WTC11 (cell line): ENCODE measurements at regions not wholly inside any gene's neighbourhood (a gene's known extent, or its start where the extent isn't known, plus 50 kb on each side); places are given as distances from the start of the nearest gene placed in this dataset.

Source experiments
- CREB1 ChIP-seq: sonication (generic); formaldehyde crosslinking; IDR thresholded peaks from 2 replicates; pipeline ENCODE4 v1.8.0; 2023; ENCODE audit warnings: mild to moderate bottlenecking, missing genetic modification reagents
- CTCF ChIP-seq: fragments of 200-600 bp; IDR thresholded peaks from 2 replicates; pipeline ENCODE4 v1.8.0; 2022; ENCODE audit warnings: antibody characterized with exemption
- E2F5 ChIP-seq: sonication (generic); formaldehyde crosslinking; IDR thresholded peaks from 2 replicates; pipeline ENCODE4 v1.8.1; 2022; ENCODE audit warnings: mild to moderate bottlenecking, moderate library complexity, missing genetic modification reagents
- ELF4 ChIP-seq: sonication (generic); formaldehyde crosslinking; IDR thresholded peaks from 2 replicates; pipeline ENCODE4 v1.8.1; 2022; ENCODE audit warnings: low read depth, mild to moderate bottlenecking, moderate library complexity, missing genetic modification reagents
- ESRRA ChIP-seq: sonication (generic); formaldehyde crosslinking; IDR thresholded peaks from 2 replicates; pipeline ENCODE4 v1.8.1; 2022; ENCODE audit warnings: mild to moderate bottlenecking, missing genetic modification reagents, borderline replicate concordance
- GRHL2 ChIP-seq: fragments of 250-450 bp; sonication (Bioruptor Pico); IDR thresholded peaks from 2 replicates; pipeline ENCODE4 v1.8.0; 2022; ENCODE audit warnings: mild to moderate bottlenecking, moderate library complexity; ENCODE audit not compliant: insufficient replicate concordance, severe bottlenecking
- IRF2 ChIP-seq: sonication (generic); formaldehyde crosslinking; IDR thresholded peaks from 2 replicates; pipeline ENCODE4 v1.8.0; 2022; ENCODE audit warnings: low read depth, missing genetic modification reagents, borderline replicate concordance
- JAZF1 ChIP-seq: fragments of 250-450 bp; sonication (Bioruptor Pico); IDR thresholded peaks from 2 replicates; pipeline ENCODE4 v1.9.0; 2021; ENCODE audit warnings: moderate library complexity, mild to moderate bottlenecking, inconsistent platforms
- MAX ChIP-seq: sonication (generic); formaldehyde crosslinking; IDR thresholded peaks from 2 replicates; pipeline ENCODE4 v1.8.0; 2022; ENCODE audit warnings: mild to moderate bottlenecking, missing genetic modification reagents
- PRDM15 ChIP-seq: sonication (generic); formaldehyde crosslinking; IDR thresholded peaks from 2 replicates; pipeline ENCODE4 v1.8.0; 2022; ENCODE audit warnings: missing genetic modification reagents
- ZNF232 ChIP-seq: sonication (generic); formaldehyde crosslinking; IDR thresholded peaks from 2 replicates; pipeline ENCODE4 v1.8.0; 2022; ENCODE audit warnings: mild to moderate bottlenecking, missing genetic modification reagents

- TF ChIP-seq CTCF: no peak
- no peak for TF ChIP-seq CREB1 (CRISPR knock-in tag)
- TF ChIP-seq PRDM15: no peak
- no peak for TF ChIP-seq ELF4
- TF ChIP-seq E2F5 (CRISPR knock-in tag): no peak
- TF ChIP-seq ESRRA (CRISPR knock-in tag): no peak
- no peak for TF ChIP-seq ZNF232 (CRISPR knock-in tag)
- no peak for TF ChIP-seq GRHL2 (CRISPR knock-in tag)
- TF ChIP-seq JAZF1 (CRISPR knock-in tag): no peak
- TF ChIP-seq MAX: no peak
- no peak for TF ChIP-seq IRF2 (CRISPR knock-in tag)
Measured at GRCh38 chr7:15989194-15989593, 302.7 kb upstream of the MEOX2 start.
